Endodermal cell (in vitro differentiated cells): ENCODE measurements at regions not wholly inside any gene's neighbourhood (a gene's known extent, or its start where the extent isn't known, plus 50 kb on each side); places are given as distances from the start of the nearest gene placed in this dataset.

ENCODE experiments used
- DNase-seq: peaks from one replicate; pipeline ENCODE4 v3.0.0-alpha.2; 2017
- H3K27ac ChIP-seq: 2 replicates; pipeline ENCODE4 v1.5.1; 2013; ENCODE audit warnings: mild to moderate bottlenecking, low read depth, low read length, moderate library complexity
- H3K27me3 ChIP-seq: 2 replicates; pipeline ENCODE4 v1.6.1; 2013; ENCODE audit warnings: mild to moderate bottlenecking, low read length, moderate library complexity; ENCODE audit not compliant: insufficient read depth, control insufficient read depth, poor library complexity, severe bottlenecking
- H3K36me3 ChIP-seq: 2 replicates; pipeline ENCODE4 v1.7.0; 2013; ENCODE audit warnings: mild to moderate bottlenecking, low read length, moderate library complexity; ENCODE audit not compliant: control insufficient read depth, insufficient read depth
- H3K4me1 ChIP-seq: one replicate; pipeline ENCODE4 v1.7.0; 2013; ENCODE audit warnings: low read length; ENCODE audit not compliant: control insufficient read depth, insufficient read depth
- H3K4me3 ChIP-seq: 2 replicates; pipeline ENCODE4 v1.5.1; 2013; ENCODE audit warnings: mild to moderate bottlenecking, low read length, moderate library complexity
- H3K9ac ChIP-seq: 2 replicates; pipeline ENCODE4 v1.6.1; 2013; ENCODE audit warnings: mild to moderate bottlenecking, low read length, moderate library complexity; ENCODE audit not compliant: poor library complexity, severe bottlenecking; ENCODE audit errors: extremely low read depth
- H3K9me3 ChIP-seq: 2 replicates; pipeline ENCODE4 v1.6.1; 2013; ENCODE audit warnings: mild to moderate bottlenecking, low read length, moderate library complexity; ENCODE audit not compliant: control insufficient read depth
- H3K27ac Mint-ChIP-seq: 2 replicates; pipeline ENCODE4 v1.8.0; 2020; ENCODE audit warnings: mixed read lengths
- H3K27me3 Mint-ChIP-seq: 2 replicates; pipeline ENCODE4 v1.8.0; 2021; ENCODE audit warnings: mild to moderate bottlenecking, mixed read lengths; ENCODE audit not compliant: insufficient read depth
- H3K36me3 Mint-ChIP-seq: 2 replicates; pipeline ENCODE4 v1.8.0; 2020; ENCODE audit warnings: low read depth, mixed read lengths
- H3K4me1 Mint-ChIP-seq: 2 replicates; pipeline ENCODE4 v1.8.0; 2020; ENCODE audit warnings: mixed read lengths
- H3K4me3 Mint-ChIP-seq: 2 replicates; pipeline ENCODE4 v1.8.0; 2020; ENCODE audit warnings: mild to moderate bottlenecking, moderate library complexity, mixed read lengths
- H3K9me3 Mint-ChIP-seq: 2 replicates; pipeline ENCODE4 v1.8.0; 2020; ENCODE audit warnings: mild to moderate bottlenecking, mixed read lengths
- WGBS, 2 experiments: methylation state at CpG; one replicate each; pipeline versions ENCODE4 v1.1.5 to v1.1.7; 2013; ENCODE audit warnings: missing lambda C conversion rate in 2 of 2, mixed read lengths in 1 of 2; ENCODE audit not compliant: insufficient coverage in 1 of 2, insufficient read length in 1 of 2; 5-methylcytosine and 5-hydroxymethylcytosine counted together
- TF ChIP-seq, protein P1 (sequence below): fragments of 200-600 bp; sonication (generic); conservative IDR thresholded peaks from 2 replicates; pipeline ENCODE4 v1.5.0; 2021; ENCODE audit warnings: antibody characterized with exemption, mild to moderate bottlenecking

GRCh38 chr9:106613250-106613737 is 249.7 kb upstream of the ZNF462 start:
- H3K9ac ChIP-seq, result no peak overlapping the region
- H3K4me3 Mint-ChIP-seq, result no peak overlapping the region
- H3K4me1 ChIP-seq, result peaks cover 4% of the 10 kb centered on the region
- H3K27ac ChIP-seq, result no peak overlapping the region
- H3K36me3 Mint-ChIP-seq, result no peaks in the 10 kb centered on the region
- no peak overlapping the region for H3K27ac Mint-ChIP-seq
- WGBS, 2 experiments, result 87 to 92% methylated on average over 2 to 3 of the region's 3 CpGs
- H3K27me3 ChIP-seq, result no peaks in the 10 kb centered on the region
- H3K36me3 ChIP-seq, result no peaks in the 10 kb centered on the region
- no peaks in the 10 kb centered on the region for H3K27me3 Mint-ChIP-seq
- no peaks in the 10 kb centered on the region for H3K9me3 Mint-ChIP-seq
- TF ChIP-seq, protein P1, sequence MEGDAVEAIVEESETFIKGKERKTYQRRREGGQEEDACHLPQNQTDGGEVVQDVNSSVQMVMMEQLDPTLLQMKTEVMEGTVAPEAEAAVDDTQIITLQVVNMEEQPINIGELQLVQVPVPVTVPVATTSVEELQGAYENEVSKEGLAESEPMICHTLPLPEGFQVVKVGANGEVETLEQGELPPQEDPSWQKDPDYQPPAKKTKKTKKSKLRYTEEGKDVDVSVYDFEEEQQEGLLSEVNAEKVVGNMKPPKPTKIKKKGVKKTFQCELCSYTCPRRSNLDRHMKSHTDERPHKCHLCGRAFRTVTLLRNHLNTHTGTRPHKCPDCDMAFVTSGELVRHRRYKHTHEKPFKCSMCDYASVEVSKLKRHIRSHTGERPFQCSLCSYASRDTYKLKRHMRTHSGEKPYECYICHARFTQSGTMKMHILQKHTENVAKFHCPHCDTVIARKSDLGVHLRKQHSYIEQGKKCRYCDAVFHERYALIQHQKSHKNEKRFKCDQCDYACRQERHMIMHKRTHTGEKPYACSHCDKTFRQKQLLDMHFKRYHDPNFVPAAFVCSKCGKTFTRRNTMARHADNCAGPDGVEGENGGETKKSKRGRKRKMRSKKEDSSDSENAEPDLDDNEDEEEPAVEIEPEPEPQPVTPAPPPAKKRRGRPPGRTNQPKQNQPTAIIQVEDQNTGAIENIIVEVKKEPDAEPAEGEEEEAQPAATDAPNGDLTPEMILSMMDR, result no peak
- peaks cover 11% of the 10 kb centered on the region for H3K4me1 Mint-ChIP-seq
- H3K9me3 ChIP-seq, result no peaks in the 10 kb centered on the region
- no peak overlapping the region for H3K4me3 ChIP-seq
- DNase-seq, result no peak

GRCh38 chr9:106615118-106615889 is 247.7 kb upstream of the ZNF462 start:
- WGBS, 2 experiments, result 90 to 92% methylated on average over 5 to 7 of the region's 7 CpGs
- Mint-ChIP-seq H3K27me3 (no peaks in the 10 kb centered on the region), H3K27ac (no peak overlapping the region), H3K36me3 (no peaks in the 10 kb centered on the region), H3K4me1 (peaks cover 17% of the 10 kb centered on the region), H3K4me3 (no peak overlapping the region), H3K9me3 (no peaks in the 10 kb centered on the region)
- Histone ChIP-seq H3K4me3 (no peak overlapping the region), H3K36me3 (no peaks in the 10 kb centered on the region), H3K4me1 (peaks cover 4% of the 10 kb centered on the region), H3K9ac (no peak overlapping the region), H3K9me3 (no peaks in the 10 kb centered on the region), H3K27me3 (no peaks in the 10 kb centered on the region), H3K27ac (no peak overlapping the region)
- DNase-seq, result no peak
- TF ChIP-seq, protein P1, result no peak

DNA sequence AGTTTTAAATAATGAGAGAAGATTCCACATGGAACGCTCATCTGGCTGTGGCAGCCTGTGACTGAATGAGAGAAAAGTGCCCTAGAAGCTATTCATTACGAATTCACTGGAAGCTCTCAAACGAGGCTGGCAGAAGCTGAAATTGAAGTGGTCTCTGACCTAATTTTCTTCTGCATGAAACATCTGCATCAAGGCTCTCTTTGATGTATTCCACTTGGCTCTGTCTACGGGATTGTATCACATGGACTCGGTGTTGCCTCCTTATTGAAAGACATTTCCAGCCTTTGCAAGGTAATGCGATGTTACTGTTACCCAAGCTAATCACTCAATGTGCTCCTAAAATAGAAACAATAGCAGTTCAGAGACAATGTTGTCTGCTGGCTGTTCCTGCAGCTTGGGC is 246.9 kb upstream of the ZNF462 start:
- no peak overlapping the region for H3K27ac Mint-ChIP-seq
- Histone ChIP-seq H3K36me3 (no peaks in the 10 kb centered on the region), H3K9me3 (no peaks in the 10 kb centered on the region), H3K27ac (no peak overlapping the region), H3K27me3 (no peaks in the 10 kb centered on the region), H3K4me3 (peak overlapping the region; percentile 50), H3K9ac (no peak overlapping the region), H3K4me1 (peaks cover 4% of the 10 kb centered on the region)
- H3K4me1 Mint-ChIP-seq, result peaks cover 23% of the 10 kb centered on the region
- H3K9me3 Mint-ChIP-seq, result no peaks in the 10 kb centered on the region
- no peak for DNase-seq
- WGBS, 2 experiments, result 87 to 93% methylated on average over 6 of the region's 6 CpGs
- H3K36me3 Mint-ChIP-seq, result no peaks in the 10 kb centered on the region
- TF ChIP-seq, protein P1, result no peak
- H3K4me3 Mint-ChIP-seq, result no peak overlapping the region
- no peaks in the 10 kb centered on the region for H3K27me3 Mint-ChIP-seq
